ENCODE measurements at regions not wholly inside any gene's neighbourhood (a gene's known extent, or its start where the extent isn't known, plus 50 kb on each side); places are given as distances from the start of the nearest gene placed in this dataset.

DNA sequence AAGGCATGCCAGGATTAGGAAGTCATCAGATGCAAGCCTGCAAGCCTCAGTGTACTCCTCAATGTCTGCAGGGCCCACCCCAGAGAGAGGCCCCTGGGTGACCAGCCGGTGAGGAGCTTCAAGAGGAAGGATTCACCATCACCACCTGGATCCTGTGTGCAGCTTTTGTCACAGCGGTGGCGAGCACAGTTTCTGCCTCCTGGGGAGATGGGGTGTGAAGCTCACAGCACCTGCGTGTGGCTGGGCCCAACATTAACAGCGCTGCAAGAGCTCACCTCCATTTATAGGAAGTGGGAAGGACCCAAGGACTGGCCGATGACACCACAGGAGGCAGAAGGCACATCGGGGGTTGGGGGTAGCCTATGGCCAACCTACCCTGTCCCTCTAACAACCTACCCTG is 235.3 kb downstream of the CTTN start:
- peaks cover 0 to under 1% (median 0%) of the 10 kb centered on the region in 4 donors for H3K4me1 ChIP-seq (ENCODE audit: control insufficient read depth in 4 of 4, insufficient read depth in 4 of 4, low read length in 3 of 4)
- no peak overlapping the region for H3K9ac ChIP-seq (ENCODE audit: low read depth in 1 of 2, low read length in 2 of 2)
- H3K9me3 ChIP-seq (ENCODE audit: control insufficient read depth in 4 of 4, low read length in 3 of 4), result no peaks in the 10 kb centered on the region
- no peak overlapping the region for H3K4me3 ChIP-seq (ENCODE audit: low read depth in 1 of 3, low read length in 3 of 3)
- no peak overlapping the region for H3K27ac ChIP-seq (ENCODE audit: low read depth in 1 of 2, low read length in 2 of 2)
- H3K36me3 ChIP-seq (ENCODE audit: control insufficient read depth in 4 of 4, insufficient read depth in 3 of 4, low read depth in 1 of 4, low read length in 3 of 4), result no peaks in the 10 kb centered on the region
- no peaks in the 10 kb centered on the region for H3K27me3 ChIP-seq (ENCODE audit: control insufficient read depth in 4 of 4, insufficient read depth in 4 of 4, low read length in 3 of 4)
- TF ChIP-seq RAD21 (IDR thresholded peaks at IDR 0.05), result no peak
- TF ChIP-seq GABPA (IDR thresholded peaks at IDR 0.05 in 1 of 2, conservative IDR thresholded peaks at IDR 0.05 in 1 of 2), result no peak
- TF ChIP-seq HNF4A (conservative IDR thresholded peaks at IDR 0.05), result no peak
- TF ChIP-seq, protein P1, sequence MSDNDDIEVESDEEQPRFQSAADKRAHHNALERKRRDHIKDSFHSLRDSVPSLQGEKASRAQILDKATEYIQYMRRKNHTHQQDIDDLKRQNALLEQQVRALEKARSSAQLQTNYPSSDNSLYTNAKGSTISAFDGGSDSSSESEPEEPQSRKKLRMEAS (IDR thresholded peaks at IDR 0.05), result no peak
- TF ChIP-seq FOXA1 (IDR thresholded peaks at IDR 0.05), result no peak
- TF ChIP-seq FOXA2 (IDR thresholded peaks at IDR 0.05), result no peak
- TF ChIP-seq EGR1 (IDR thresholded peaks at IDR 0.05; ENCODE audit: low read depth in 2 of 2), result no peak
- TF ChIP-seq NR2F2 (IDR thresholded peaks at IDR 0.05), result no peak
- TF ChIP-seq, protein P2, sequence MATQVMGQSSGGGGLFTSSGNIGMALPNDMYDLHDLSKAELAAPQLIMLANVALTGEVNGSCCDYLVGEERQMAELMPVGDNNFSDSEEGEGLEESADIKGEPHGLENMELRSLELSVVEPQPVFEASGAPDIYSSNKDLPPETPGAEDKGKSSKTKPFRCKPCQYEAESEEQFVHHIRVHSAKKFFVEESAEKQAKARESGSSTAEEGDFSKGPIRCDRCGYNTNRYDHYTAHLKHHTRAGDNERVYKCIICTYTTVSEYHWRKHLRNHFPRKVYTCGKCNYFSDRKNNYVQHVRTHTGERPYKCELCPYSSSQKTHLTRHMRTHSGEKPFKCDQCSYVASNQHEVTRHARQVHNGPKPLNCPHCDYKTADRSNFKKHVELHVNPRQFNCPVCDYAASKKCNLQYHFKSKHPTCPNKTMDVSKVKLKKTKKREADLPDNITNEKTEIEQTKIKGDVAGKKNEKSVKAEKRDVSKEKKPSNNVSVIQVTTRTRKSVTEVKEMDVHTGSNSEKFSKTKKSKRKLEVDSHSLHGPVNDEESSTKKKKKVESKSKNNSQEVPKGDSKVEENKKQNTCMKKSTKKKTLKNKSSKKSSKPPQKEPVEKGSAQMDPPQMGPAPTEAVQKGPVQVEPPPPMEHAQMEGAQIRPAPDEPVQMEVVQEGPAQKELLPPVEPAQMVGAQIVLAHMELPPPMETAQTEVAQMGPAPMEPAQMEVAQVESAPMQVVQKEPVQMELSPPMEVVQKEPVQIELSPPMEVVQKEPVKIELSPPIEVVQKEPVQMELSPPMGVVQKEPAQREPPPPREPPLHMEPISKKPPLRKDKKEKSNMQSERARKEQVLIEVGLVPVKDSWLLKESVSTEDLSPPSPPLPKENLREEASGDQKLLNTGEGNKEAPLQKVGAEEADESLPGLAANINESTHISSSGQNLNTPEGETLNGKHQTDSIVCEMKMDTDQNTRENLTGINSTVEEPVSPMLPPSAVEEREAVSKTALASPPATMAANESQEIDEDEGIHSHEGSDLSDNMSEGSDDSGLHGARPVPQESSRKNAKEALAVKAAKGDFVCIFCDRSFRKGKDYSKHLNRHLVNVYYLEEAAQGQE (IDR thresholded peaks at IDR 0.05), result no peak
- no peak for TF ChIP-seq SP1 (IDR thresholded peaks at IDR 0.05)
- no peak for TF ChIP-seq RXRA (IDR thresholded peaks at IDR 0.05)
- TF ChIP-seq YY1 (IDR thresholded peaks at IDR 0.05), result no peak
- TF ChIP-seq, protein P3, sequence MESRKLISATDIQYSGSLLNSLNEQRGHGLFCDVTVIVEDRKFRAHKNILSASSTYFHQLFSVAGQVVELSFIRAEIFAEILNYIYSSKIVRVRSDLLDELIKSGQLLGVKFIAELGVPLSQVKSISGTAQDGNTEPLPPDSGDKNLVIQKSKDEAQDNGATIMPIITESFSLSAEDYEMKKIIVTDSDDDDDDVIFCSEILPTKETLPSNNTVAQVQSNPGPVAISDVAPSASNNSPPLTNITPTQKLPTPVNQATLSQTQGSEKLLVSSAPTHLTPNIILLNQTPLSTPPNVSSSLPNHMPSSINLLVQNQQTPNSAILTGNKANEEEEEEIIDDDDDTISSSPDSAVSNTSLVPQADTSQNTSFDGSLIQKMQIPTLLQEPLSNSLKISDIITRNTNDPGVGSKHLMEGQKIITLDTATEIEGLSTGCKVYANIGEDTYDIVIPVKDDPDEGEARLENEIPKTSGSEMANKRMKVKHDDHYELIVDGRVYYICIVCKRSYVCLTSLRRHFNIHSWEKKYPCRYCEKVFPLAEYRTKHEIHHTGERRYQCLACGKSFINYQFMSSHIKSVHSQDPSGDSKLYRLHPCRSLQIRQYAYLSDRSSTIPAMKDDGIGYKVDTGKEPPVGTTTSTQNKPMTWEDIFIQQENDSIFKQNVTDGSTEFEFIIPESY (IDR thresholded peaks at IDR 0.05), result no peak
- no peak for TF ChIP-seq TAF1 (conservative IDR thresholded peaks at IDR 0.05)
- TF ChIP-seq HNF4G (IDR thresholded peaks at IDR 0.05), result no peak
- TF ChIP-seq JUND (IDR thresholded peaks at IDR 0.05), result no peak
- TF ChIP-seq, protein P4, sequence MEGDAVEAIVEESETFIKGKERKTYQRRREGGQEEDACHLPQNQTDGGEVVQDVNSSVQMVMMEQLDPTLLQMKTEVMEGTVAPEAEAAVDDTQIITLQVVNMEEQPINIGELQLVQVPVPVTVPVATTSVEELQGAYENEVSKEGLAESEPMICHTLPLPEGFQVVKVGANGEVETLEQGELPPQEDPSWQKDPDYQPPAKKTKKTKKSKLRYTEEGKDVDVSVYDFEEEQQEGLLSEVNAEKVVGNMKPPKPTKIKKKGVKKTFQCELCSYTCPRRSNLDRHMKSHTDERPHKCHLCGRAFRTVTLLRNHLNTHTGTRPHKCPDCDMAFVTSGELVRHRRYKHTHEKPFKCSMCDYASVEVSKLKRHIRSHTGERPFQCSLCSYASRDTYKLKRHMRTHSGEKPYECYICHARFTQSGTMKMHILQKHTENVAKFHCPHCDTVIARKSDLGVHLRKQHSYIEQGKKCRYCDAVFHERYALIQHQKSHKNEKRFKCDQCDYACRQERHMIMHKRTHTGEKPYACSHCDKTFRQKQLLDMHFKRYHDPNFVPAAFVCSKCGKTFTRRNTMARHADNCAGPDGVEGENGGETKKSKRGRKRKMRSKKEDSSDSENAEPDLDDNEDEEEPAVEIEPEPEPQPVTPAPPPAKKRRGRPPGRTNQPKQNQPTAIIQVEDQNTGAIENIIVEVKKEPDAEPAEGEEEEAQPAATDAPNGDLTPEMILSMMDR (IDR thresholded peaks at IDR 0.05; ENCODE audit: low read depth, low read length, missing input control), result no peak
- TF ChIP-seq, protein P5, sequence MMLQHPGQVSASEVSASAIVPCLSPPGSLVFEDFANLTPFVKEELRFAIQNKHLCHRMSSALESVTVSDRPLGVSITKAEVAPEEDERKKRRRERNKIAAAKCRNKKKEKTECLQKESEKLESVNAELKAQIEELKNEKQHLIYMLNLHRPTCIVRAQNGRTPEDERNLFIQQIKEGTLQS (IDR thresholded peaks at IDR 0.05), result no peak
- no peak for DNase-seq (ENCODE audit: low spot score)
- WGBS, result 93% methylated on average over 7 of the region's 7 CpGs

Measured in liver (tissue), 8 donors.